T-helper 22 cell (primary cell): ENCODE measurements at regions not wholly inside any gene's neighbourhood (a gene's known extent, or its start where the extent isn't known, plus 50 kb on each side); places are given as distances from the start of the nearest gene placed in this dataset.

Experiments
- DNase-seq: peaks from one replicate; pipeline ENCODE4 v3.0.0-alpha.2; 2020; ENCODE audit warnings: low read depth

DNA sequence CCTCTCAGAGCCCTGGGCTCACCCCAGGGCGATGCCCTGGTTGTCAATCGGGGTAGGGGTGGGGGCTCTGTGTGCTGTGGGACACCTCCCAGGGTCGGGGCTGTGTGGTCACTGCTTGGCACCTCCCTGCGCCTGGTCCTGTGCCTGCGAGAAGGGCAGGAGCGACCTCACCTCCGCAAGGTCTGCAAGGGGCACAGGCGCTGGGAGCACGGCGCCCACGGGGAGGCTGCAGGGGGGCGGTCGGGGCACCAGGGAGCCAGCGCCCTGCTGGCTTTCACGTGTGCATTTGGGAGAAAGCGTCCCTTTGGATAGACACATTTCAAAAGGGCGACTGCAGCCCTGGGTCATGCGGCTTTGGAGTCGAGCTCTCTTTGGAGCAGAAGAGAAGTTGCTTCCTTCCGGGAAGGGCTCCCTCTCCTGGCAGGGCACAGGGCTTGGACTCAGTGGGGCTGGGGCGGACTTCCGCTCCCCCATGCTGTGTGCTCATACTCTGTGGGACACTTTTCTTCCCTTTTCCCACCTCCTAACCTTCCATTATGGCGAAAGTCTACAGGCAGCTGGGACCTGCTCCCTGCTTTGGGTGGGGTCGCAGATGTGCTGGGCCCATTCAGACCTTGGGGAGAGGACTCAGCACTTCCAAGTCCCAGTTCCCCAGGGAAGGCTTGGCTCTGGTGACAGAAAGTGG is 52.9 kb upstream of the SLC28A3 start:
- DNase-seq, result no peak

DNA sequence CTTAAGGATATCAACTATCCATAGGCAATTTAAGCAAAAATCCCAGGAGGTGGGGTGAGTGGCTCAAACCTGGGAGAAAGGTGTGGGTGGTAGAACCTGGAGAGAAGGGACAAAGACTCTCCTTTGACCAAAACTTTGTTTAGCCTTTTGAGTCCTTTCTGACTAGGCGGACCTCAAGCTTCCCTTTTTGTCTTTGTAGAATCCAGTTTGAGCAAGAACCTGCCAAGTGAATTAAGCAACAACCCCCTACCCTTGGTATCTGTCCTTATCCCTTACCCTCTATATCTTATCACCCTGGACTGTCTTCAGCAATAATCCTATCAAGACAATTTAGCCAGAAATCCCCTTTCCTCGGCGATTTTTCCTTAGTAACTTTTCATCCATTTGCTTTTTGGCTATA is 53.5 kb upstream of the SLC28A3 start:
- no peak for DNase-seq

DNA sequence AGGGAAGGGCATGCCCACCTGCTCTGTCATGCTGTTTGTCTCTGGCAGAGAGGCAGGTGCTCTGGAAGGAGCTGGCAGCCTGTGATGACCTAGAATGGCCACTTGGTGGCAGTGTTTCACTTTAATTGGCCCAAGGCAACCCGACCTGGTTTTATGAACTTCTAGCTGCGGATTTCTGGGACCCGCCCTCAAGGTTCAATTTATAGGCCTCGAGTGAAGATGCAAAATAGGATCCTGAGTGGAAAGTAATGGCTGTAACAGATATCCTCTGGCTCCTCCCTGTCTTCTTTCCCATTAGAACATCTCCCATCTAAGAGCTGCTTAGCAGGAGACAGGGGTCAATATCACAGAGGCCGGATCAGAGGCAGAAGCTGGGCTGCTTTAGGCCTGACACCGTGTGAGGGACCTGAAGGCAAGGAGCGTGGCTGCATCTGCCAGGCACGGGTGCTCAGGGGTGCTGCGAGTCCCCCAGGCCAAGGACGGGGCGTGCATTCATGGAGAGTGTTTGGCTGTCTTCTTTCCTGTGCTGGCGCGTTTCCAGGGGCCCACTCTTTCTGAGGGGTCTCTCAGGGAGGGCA is 56.7 kb upstream of the SLC28A3 start:
- peak; percentile 3 for DNase-seq

DNA sequence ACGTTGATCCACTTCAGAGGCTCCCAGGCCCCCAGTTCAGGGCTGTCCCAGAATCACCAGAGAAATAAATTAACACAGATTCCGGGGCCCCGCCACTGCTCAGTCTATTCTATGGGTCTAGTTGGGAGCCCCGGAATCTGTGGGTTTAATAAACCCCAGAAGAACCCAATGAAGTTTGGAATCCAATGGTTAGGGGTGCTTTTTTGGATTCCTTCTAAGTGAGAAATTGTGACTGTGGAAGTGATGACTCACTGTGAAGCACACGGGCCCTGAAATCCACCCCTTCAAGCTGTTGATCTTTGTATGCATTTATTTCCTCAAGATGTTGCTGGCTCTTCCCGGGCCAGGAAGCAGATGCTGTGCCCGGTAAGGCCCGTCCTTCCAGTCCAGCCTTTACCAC is 57.3 kb upstream of the SLC28A3 start:
- no peak for DNase-seq

DNA sequence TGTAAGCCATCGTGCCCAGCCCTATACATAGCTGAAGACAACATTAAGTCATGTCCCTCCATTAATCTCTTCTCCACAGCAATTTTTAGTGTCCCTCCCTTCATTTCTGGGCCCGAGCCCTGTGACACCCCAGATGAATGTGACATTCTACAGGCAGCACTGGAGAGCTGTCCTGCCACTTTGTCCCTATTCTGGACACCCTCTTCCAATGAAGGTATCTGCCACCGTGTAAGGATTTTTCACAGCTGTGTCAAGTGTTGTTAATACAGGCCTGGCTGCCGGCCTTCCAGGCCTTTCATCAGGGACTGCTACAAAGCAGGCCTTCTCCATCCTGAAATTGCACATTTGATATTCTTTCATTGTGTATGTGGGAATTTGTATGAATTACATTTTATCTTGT is 62.0 kb upstream of the SLC28A3 start:
- DNase-seq, result no peak

DNA sequence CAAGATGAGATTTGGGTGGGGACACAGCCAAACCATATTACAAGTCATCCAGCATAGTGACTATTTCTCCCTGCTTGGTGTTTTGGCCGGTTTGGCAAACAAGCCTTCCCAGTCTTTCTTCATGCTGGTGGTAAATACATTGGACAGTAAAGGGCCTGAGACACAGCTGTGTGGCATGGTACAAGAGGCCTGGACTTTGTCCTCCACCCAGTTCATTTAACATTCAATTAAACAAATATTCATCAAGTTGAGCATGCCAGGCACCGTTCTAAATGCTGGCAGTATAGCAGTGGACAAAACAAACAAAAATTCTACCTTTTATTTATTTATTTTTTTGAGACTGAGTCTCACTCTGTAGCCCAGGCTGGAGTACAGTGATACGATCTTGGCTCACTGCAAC is 62.7 kb upstream of the SLC28A3 start:
- DNase-seq, result no peak

DNA sequence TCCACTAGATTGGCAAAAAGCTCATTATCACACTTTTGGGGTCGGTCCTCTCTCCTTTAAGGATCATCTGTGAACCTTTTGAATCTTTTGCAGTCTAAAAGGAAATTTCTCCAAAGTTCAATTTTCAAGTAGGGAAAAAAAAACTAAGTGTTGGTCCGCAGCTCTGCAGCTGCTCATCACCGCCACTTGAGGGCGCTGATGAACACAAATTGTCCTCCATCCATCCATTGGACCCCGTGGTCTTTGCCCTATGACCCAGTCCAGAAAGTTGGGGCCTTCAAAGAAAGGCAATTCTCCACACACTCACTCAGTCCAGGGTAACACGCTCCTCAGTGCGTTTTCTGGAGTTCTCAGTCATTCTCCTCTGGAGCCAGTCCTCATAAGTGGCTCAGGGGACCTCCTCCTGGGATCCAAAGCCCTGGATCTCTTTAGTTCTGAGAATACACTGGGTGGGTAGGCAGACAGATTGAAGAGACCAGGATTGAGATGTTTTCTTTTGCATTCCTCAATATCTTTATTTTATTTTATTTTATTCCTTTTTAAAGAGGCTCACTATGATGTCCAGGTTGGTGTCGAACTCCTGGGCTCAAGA is 63.6 kb upstream of the SLC28A3 start:
- DNase-seq, result no peak

DNA sequence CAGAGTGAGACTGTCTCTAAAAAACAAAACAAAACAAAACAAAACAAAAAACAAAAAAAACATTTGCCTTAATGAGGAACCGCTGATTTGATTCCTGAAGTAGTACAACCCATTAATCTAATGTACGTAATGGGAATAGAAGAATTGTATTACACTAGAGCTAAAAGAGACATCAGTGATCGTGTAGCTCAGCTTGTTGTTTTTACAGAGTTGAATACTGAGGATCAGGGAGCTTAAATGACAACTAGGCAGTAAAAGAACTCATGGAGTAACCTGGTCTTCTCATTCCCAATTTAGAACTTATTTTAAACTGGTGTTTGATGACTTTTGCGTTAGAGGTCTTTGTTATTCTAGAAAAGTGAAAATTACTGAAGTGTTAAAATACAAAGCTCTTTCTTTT is 65.1 kb upstream of the SLC28A3 start:
- DNase-seq, result no peak

DNA sequence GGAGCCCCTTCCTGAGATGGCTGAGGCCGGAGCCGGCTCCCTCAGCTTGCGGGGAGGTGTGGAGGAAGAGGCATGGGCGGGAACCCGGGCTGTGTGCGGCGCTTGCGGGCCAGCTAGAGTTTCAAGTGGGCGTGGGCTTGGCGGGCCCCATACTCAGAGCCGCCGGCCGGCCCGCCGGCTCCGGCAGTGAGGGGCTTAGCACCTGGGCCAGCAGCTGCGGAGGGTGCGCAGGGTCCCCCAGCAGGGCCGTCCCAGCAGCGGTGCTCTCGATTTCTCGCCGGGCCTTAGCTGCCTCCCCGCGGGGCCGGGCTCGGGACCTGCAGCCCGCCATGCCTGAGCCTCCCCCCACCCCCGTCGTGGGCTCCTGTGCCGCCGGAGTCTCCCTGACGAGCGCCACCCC is 67.9 kb upstream of the SLC28A3 start:
- DNase-seq, result no peak

DNA sequence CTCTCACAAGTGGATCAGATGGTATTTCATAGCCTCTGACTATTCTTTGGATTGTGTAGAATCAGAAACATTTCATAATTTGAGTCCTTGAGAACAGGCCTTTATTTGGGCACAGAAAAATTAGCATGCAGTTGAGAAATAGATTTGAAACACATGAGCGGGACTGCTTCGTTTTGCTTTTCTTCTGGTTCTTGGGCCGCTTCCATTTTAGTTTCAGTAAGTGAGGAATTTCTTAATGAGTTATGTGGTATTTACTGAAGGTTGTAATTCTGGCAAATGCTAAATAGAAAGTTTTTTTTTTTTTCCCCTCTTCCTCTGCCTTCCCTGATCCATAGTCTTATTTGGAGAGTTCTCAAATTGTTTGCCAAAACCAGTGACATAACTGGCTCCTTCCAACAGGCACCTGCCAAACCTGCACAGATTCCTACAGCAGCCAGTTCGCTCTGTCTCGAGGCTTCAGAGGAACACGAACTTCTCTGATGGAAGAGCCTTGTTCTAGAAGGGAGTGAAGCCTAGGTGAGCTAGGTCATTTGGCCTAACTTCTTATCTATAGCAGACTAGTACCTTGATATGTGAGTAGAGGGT is 71.2 kb upstream of the SLC28A3 start:
- no peak for DNase-seq

DNA sequence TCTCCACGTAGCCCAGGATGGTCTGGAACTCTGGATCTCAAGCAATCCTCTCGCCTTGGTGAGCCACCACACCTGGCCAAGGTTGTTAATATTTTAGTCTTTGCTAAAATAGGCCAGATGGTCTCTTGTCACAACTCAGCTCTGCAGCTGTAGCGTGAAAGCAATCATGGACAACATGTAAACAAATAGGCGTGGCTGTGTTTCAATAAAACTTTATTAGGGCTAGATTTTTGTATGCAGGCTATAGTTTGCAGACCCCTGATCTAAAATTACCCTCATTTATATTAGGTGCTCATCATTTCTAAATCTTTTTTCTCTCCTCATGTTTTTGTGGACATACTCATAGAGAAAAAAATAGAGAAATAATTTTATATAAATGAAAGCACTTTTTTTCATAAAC is 72.1 kb upstream of the SLC28A3 start:
- no peak for DNase-seq

DNA sequence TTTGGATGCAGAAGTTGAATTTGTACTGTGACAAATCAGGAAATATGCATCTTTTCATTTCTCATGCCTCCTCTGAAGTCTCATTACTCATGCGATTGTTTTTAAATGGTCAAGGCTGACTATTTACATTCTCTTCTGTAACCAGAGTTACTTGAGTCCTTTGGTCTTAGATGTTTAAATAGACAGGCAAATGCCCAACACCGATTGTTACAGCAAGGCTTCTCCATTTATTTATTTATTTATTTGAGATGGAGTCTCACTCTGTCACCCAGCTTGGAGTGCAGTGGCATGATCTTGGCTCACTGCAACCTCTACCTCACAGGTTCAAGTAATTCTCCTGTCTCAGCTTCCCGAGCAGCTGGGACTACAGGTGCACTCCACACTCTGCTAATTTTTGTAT is 72.7 kb upstream of the SLC28A3 start:
- DNase-seq, result no peak

DNA sequence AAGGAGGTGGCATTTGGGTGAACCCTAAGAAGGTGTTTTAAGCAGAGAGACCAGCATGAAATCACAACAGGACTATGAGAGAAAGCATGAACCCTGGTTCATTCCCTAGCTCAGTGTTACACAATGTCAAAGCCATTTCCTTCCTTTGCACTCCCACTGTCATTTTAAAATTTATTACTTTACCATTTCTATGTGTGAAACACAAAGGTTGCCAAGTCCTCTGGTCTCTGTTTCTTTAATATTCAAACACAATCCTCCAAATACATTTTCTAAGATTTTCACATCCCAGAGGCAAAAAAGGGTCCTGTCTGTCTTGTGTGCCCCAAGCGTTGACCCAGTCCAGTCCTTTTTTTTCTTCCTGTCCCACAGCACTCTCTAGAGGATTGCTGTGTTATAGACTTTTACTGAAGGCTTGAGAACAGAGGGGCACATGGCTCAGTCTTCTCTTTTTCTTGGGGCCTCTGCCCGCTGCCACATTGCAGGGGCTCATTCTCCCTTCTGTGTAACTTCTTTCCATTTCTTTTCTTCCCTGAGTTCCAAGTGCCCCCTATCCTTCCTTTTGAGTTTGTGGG is 78.6 kb upstream of the SLC28A3 start:
- DNase-seq, result no peak

DNA sequence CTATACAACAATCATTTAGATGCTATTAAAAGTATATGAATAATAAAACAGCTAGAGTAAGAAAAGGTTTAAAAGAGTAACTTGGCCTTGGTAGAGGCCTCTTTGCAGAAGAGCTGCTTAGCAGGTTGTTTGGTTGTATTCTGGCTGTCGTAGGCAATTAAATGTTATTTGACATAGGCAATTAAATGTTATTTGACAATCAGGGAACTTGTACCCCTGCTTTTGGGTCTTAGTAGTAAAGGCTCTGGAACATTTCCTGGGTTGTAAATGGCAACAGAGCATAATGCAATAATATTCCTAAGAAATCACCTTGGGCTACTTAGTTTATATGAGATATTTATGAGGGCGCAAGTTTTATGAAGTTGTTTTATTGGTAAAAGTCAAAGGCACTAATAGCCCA is 84.4 kb upstream of the SLC28A3 start:
- DNase-seq, result no peak

DNA sequence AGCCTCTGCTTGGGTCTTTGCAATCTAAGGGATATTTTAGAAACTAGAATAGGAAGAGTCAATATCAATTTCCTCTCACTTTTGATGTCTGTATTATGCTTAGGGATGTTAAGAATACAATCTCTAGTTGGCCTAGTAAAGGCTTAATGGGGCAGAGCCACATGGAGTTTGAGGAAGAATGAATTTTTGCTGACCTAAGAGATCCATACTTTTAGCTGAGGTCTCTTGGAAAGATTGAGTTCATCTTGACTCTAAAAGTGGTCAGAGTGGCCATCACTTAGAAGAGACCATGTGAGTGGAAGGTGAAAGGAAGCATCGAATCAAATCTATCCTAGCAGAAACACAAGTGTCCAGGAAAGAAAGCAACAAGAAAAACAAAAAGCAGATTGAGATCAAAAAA is 92.2 kb upstream of the SLC28A3 start:
- DNase-seq, result no peak

DNA sequence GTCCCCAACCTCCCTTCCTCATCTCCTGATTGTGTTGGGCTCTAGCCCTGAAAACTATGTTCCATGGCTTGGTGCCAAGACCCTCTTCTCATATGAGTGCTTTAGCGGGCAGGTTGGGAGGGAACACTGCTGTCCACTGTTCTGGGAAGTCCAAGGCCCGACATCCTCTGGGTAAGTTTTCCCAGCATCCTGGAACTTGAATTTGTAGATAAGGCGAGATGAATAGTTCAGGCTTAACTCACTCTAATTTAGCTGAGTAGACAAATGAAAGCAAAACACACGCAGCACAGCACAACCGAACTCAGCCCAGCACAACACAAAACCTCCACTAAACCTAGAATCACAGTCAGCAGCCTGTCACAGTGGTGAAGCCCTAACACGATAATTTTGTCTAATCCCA is 95.3 kb upstream of the SLC28A3 start:
- no peak for DNase-seq

DNA sequence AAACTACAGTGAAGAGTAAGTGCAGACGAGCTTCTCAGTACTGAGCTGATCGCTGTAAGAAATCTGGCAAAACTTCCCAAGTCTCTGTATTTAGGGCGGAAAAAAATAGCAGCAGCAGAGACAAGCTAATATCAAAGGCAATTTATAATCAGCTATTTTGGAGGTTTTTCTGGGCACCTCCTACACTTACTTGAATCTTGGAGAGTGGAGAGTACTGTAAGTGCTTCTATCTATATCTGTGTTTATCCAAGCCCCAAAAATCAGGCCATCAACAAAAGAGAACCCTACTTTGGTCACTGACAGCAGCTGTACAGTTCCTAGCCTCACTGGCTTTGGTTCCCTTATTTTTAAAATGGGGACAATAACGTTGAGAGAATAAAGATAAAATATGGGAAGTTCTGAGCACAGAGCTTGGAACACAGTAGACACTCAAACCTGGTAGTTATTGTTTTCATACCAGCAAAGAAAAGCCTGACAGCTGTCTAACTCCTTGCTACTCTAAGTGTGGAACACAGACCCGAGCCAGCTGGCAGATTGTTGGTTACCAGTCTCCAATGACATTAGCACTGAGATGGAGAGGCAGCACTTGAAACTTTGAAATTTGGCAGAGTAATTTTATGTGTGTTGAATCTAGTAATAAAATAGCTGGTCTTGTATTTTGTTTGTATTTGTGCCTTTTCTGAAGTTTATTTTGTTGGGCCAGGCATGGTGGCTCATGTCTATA is 96.0 kb upstream of the SLC28A3 start:
- no peak for DNase-seq

DNA sequence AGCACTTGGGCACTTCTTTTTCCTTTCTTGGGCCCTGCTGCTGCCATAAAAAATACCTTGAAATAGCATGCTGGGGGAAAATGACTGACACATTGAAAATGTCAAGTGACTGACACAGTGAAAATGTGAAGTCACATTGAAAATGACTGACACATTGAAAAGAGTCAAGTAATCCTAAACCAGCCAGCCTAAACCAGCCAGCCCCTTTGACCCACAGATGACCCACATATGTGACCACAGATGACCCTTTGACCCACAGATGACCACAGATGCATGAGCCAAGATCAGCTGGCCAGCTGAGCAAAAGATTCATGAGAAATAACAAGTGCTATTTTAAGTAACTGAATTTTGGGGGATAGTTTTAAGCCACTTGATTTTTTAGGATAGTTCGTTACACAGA is 97.8 kb upstream of the SLC28A3 start:
- no peak for DNase-seq

DNA sequence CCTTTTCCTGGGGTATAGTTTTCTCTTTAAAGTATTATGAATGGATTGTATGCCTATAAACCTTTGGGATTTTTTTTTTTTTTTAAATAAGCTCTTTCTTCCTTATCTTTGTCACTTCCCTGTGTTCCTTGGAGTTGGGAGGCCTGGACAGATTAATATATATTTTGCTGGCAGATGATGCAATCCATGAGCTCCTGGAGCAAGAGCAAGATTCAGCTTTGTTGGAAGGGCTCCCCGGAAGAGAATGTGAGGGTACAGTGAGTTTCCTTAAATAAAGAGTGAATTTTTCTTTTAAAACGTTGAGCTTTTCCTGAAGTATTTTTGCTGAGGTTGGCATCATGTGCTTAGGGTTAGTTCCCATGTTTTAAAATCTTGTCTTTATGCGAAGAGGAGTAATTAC is 98.7 kb upstream of the SLC28A3 start:
- DNase-seq, result no peak

DNA sequence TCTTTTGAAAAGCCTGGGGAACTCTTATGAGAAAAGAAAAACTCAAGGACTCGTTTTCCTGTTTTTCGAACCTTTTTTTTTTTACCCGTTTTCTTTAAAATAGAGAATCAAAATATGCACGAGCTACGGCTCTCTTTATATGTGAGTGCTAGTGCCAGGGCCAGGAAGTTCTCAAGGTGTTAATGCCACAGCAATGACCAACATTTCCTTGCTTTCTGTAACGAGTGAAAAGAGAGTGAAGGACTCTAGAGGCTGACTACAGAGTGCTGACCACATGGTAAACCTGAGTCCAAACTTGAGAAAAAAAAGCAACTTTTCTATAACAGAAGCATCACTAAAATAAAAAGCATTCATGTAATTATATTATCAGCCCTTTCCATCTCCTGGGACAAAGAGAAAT is 102.2 kb upstream of the SLC28A3 start:
- no peak for DNase-seq

DNA sequence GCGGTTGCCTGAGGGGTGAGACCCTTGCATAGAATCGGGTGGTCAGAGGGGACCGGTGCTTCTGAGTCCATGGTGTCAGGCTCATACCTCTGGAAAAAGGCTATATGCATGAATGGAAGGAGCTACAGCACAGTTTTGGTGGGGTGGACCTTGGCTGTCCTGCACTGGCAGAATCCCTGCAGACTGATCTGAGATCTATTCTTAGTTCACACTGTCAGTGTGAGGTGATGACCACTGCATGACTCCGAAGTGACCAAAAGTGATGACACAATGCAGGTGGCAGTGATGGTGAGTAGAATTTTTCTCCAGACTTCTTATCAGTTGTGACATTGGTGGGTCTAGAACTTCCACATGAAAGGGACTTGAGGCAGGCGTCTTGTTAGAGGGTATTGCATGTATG is 105.2 kb upstream of the SLC28A3 start:
- no peak for DNase-seq

DNA sequence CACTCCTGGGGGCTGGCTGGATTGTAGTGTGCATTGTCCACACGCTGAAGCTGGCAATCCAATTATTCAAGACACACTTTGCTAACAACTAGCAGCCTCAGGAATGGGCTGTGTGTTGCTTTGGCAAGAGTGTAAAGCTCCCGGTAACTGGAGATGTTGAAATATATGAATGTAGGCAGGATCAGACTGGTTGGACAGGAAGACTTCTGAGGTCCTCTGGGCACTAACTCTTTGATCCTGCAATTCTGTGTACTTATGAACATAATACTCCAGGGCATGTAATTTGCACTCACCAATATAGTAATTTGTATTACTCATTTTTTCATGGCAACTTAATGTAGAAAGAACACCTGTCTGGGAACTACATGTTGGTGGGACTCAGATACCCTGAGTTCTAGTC is 106.7 kb upstream of the SLC28A3 start:
- no peak for DNase-seq

DNA sequence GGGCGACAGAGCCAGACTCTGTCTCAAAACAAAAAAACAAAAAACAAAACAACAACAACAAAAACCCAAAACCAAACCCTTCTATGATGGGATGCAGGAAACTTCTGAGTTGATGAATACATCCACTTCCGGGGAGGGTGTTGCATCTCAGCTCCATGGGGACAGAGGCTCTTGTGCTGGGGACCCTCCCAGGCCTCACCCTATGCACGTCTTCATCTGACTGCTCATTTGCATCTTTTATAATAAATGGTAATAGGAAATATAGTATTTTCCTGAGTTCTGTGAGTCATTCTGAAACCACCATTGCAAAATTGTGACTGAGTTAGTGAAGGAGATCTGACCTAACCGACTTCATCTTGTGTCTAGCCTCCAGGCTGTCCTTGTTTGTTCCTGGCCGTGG is 109.5 kb upstream of the SLC28A3 start:
- no peak for DNase-seq
